ENCODE measurements at regions not wholly inside any gene's neighbourhood (a gene's known extent, or its start where the extent isn't known, plus 50 kb on each side); places are given as distances from the start of the nearest gene placed in this dataset.

DNA sequence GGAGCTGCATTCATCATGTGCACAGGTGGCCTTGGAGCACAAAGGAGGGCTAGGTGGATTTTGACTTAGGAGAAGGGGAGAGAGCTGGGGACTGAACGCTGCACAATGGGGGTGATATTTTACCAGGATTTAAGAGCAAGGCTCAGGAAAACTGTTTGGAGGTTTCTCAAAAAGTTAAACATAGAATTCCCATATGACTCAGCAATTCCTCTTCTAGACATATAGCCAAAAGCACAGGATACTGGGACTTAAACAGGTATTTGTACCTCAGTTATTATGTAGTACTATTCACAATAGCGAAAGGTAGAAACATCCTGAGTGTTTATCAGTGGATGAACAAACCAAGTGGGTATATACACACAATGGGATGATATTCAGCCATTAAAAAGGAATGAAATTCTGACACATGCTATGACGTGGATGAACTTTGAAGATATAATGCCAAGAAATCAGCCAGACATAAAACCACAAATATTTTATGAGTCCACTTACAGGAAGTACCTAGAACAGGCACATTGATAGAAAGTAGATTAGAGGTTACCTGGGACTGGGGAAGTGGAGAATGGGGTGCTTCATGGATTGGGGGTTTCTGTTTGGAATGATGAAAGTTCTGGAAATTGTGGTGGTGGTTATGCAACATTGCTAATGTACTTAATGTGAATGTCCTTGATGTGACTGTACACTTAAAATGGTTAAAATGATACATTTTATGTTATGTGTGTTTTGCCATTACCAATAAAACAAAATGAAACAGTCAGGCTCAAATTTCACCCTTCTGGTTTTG is 216.9 kb downstream of the HAUS1 start:
- DNase-seq (ENCODE audit: low read depth in 2 of 2, low spot score in 1 of 2): no peak

GRCh38 chr18:46321955-46322354 is 217.8 kb downstream of the HAUS1 start:
- no peak for DNase-seq (ENCODE audit: low read depth in 2 of 2, low spot score in 1 of 2)

DNA sequence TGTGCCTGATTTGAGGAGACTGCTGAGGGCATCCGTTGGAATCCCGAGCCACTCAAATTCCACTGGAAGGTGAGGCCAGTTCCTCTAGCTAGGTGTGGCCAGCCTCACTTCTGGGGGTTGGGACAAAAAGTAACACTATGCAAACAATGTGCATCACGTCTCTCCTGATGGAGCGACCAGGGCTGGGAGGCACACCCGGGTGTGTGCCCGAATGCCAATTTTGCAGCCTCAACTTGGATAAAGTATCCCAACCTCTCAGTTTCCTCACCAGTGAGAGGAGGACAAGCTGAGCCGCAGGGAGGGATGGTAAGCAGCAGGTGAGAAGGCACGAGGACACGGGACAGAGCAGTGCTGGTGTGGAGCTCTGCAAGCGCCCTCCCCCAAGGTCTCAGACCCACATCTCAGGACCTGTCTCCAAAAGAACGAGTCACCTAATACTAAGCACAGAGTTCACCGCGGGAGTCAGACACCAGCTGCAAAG is 218.3 kb downstream of the HAUS1 start:
- DNase-seq (ENCODE audit: low read depth in 2 of 2, low spot score in 1 of 2): no peak

DNA sequence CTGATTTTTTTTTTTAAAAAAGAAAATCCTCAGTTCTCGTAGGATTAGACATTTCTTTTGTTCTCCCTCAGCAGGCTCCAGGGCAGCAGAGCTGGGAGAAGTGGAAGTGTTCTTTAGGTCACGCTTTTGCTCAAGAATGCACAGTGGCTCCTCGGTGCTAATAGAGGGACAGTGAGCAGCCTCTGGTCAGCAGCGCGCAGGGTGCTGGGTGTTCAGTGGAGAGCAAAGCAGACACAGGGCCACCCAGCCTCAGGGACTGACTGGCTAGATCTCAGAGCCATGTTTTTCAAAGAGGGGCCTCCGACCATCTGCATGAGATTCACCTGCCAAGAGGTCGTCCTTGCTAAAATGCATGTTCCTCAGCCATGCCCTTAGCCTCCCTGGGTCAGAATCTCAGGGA is 218.8 kb downstream of the HAUS1 start:
- DNase-seq (ENCODE audit: low read depth in 2 of 2, low spot score in 1 of 2): no peak

DNA sequence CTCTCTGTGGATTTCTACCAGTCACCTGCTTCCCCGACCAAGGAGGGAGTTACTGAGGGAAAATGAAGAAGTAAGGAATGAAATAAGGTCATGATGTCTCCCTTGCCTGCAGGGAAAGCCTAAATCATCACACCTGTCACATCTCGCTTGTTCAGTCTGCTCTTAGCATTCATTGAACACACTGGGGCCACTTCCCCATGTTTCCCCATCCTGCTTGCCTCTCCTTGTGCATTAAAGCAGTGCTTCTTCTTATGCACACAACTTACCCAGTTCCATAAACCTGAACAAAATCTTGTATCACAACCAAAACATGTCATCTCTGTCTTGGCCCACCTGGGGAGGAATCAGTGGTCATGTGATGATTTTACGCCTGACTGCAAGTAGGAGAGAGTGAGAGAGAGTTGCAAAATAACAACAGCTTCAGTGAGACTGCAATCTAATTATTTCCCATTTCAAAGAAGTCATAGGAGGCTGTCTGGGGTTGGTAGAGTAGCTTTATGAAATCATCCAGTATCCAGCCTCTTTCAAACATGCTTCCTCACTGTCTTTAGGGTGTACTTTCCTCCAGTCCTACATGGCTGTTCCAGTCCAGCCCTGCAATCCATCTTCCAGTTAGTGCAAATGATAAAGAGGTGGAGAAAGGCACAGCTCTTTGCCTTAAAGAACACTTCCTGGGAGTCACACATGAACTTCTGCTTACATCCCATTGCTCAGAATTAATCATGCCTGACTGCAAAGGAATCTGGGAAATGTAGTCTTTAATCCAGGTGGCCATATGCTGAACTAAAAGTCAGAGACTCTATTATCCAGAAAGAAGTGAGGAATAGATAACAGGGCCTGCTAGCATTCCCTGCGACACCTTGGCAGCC is 220.1 kb downstream of the HAUS1 start:
- no peak for DNase-seq (ENCODE audit: low read depth in 2 of 2, low spot score in 1 of 2)

- no peak for DNase-seq (ENCODE audit: low read depth in 2 of 2, low spot score in 1 of 2)
These were observed 221.7 kb downstream of the HAUS1 start for GRCh38 chr18:46325895-46326294.

- no peak for DNase-seq (ENCODE audit: low read depth in 2 of 2, low spot score in 1 of 2)
These were observed 225.6 kb downstream of the HAUS1 start for GRCh38 chr18:46329736-46330246.

GRCh38 chr18:46331316-46331715 is 227.1 kb downstream of the HAUS1 start:
- DNase-seq (ENCODE audit: low read depth in 2 of 2, low spot score in 1 of 2): no peak

DNA sequence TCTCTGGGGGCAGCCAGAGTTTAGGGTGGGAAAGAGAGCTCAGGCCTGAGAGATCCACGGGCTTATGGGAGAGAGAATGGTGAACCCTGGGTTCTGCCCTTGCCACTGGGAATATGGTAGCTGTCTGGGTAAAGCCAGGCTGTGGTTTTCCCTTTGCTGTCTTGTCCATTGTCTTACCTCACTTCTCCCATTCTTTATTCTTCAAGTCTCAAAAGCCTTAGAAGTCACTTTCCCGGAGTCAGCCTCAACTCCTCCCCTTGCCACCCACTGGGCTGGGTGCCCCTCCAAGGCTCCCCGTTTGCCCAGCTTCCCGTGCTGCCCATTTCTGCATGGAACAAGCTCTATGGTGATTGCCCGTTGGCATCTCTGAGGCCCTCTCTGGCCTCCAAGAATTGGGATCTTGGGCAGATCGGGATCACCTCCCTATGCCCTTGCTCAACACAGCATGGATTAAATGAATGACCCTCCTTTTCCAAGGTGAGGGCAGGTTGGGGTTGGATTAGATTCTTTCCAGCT is 228.2 kb downstream of the HAUS1 start:
- no peak for DNase-seq (ENCODE audit: low read depth in 2 of 2, low spot score in 1 of 2)

- no peak for DNase-seq (ENCODE audit: low read depth in 2 of 2, low spot score in 1 of 2)
These were observed 228.7 kb downstream of the HAUS1 start for GRCh38 chr18:46332921-46333341.

- DNase-seq (ENCODE audit: low read depth in 2 of 2, low spot score in 1 of 2): no peak
These were observed 229.4 kb downstream of the HAUS1 start for GRCh38 chr18:46333431-46334135.

DNA sequence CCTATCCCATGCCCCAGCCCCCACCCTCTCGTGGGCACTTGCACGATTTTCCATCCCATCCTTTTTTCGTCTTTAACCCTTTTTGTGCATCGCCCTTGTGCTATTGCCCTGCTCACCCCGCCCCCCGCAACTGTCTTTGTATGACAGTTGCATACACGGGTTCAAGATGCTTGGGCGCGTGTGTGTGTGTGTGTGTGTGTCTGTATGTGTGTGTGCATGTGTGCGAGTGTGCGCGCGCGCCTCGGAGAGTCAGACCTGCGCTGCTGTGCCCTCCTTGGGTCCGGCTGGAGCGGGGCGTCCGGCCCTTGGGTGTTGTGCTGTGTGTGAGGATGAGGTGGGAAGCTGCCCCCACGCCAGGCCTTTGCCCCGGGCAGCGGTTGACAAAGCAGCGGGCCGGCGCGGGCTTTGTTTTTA is 230.7 kb downstream of the HAUS1 start:
- no peak for DNase-seq (ENCODE audit: low read depth in 2 of 2, low spot score in 1 of 2)

DNA sequence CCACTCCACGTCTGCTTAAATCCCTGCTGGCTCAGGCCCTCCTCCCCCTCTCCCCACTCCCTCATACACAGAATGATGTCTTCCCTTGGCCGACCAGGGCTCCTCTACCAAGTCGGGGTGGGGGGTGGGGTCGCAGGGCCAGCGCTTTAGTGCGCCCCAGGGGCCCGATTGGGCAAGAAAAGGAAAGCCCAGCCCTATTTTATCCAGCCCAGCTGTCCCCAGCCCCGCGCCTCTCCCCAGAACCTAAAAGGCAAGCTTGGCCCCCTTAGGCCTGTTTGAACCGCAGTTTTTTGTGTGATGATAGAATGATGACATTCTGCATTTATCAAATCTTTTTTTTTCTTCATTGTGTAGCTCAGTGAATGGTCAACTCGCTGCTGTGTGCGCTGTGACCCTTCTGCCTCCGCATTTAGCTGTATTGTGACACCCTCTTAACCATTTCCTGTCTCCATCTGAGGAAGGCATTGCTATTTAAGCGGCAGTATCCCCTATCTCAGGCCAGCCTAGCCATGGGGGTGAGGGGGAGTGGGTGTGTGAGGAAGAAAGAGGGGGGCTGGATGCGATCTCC is 231.4 kb downstream of the HAUS1 start:
- DNase-seq (ENCODE audit: low read depth in 2 of 2, low spot score in 1 of 2): no peak

- no peak for DNase-seq (ENCODE audit: low read depth in 2 of 2, low spot score in 1 of 2)
These were observed 232.3 kb downstream of the HAUS1 start for GRCh38 chr18:46336278-46337111.

DNA sequence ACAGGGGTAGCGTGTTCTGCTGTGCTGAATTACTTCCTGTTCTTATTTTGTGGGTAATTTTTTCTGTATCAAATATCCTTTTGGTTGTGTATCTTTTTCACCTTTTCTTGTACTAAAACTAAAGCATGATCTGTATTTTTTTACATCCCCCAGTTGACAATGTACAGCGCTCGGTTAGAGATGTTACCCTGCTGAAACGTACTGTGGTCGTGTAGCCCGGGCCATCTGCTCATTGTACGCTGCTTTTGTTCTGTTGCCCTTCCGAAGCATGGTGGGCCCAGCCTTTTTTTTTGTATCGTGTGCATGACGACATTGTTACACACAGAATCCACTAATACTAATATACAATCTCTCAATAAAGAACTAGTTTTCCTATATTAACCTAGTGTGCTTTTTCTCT is 233.1 kb downstream of the HAUS1 start:
- no peak for DNase-seq (ENCODE audit: low read depth in 2 of 2, low spot score in 1 of 2)

- DNase-seq (ENCODE audit: low read depth in 2 of 2, low spot score in 1 of 2): no peak
These were observed 234.0 kb downstream of the HAUS1 start for GRCh38 chr18:46338205-46338604.

GRCh38 chr18:46338766-46339165 is 234.6 kb downstream of the HAUS1 start:
- DNase-seq (ENCODE audit: low read depth in 2 of 2, low spot score in 1 of 2): no peak

DNA sequence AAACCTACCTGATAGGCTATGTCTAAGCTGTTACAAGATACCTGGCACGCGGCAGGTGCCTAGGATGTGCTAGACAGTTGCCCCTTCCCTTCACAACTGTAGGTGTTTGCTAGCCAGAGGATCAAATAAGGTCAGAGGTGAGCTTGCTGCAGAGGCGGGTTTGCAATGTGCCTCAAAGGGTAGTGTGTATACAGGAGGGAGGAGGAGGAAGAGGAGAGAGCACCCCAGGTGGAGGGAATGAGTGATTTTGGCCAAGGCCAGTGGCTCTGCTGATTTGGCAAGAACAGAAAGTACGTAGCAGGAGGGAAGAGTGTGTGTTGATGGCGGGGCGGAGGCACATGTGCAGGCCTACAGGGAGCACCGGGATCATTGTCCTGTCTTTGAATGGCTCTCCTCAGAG is 236.5 kb downstream of the HAUS1 start:
- DNase-seq (ENCODE audit: low read depth in 2 of 2, low spot score in 1 of 2): no peak

DNA sequence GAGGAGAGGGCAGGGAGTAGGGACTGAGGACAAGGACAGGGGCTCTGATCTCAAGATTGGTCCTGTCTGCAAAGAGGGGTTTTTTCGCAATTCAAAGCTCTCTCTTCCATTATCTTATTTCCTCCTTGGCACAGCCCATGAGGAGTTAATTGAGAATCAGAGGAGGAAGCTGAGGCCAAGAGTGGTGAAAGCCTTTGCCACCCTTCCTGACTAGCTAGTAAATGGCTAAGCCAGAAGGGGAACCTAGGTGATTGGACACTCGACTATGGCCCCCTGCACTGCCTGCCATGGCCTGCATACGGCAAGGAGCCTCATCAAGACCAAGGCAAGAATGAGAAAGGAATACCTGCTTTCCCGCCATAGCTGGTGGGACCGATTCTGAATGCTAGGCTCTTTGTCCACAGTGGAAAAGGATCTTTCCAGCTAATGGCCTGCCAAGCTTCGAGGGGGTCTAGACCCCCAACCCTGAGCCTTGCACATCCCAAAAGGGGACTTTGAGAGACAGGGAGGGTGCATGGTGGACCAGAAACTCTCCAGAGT is 237.9 kb downstream of the HAUS1 start:
- no peak for DNase-seq (ENCODE audit: low read depth in 2 of 2, low spot score in 1 of 2)

DNA sequence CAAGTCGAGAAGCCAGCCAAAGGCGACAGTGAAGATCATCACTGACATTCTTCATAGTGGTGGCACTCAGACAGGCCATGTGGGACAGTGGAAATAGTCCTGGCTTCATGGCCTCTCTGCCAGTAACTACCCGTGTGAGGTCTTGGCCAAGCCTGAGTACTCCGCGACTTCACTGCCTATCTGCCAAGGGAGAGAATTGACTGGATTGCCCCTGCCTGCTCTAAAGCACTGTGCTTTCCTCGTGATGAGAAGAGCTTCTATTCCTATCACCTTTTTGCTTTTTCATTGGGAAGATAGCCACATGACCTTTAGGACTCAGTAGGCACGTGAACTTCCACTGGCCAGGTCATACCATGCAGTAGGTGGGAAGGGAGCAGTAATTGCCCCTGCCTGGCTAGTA is 239.3 kb downstream of the HAUS1 start:
- DNase-seq (ENCODE audit: low read depth in 2 of 2, low spot score in 1 of 2): no peak

All from stimulated activated CD8-positive, alpha-beta memory T cell treated with anti-CD3 and anti-CD28 coated beads, Interleukin-4, amount 100 ng/mL, for 1 hour (primary cell).